Panc1 (cell line): ENCODE measurements at regions not wholly inside any gene's neighbourhood (a gene's known extent, or its start where the extent isn't known, plus 50 kb on each side); places are given as distances from the start of the nearest gene placed in this dataset.

Experiments
- ATAC-seq: fragments of 200-7000 bp; cut with Tn5 transposase; 2 replicates; pipeline ENCODE4 v1.9.1; 2020; ENCODE audit warnings: mild to moderate bottlenecking, moderate library complexity
- BruUV-seq: library from RNA; stranded (reverse); fragments of 400-500 nt; replicated peaks from 2 replicates; lab custom pipeline; 2021; lab: Mats Ljungman, UMichigan
- CTCF ChIA-PET: fragments of 300-600 bp; sonication (Branson Sonifier 250); formaldehyde crosslinking; loops from one replicate; lab custom pipeline; 2022; ENCODE audit warnings: antibody characterized with exemption; lab: Charles Lee
- POLR2A ChIA-PET: fragments of 300-600 bp; sonication (Branson Sonifier 250); formaldehyde crosslinking; loops from one replicate; lab custom pipeline; 2022; ENCODE audit warnings: antibody characterized with exemption; lab: Charles Lee
- DNase-seq: peaks from one replicate; pipeline ENCODE4 v3.0.0-alpha.2; 2010; ENCODE audit warnings: low read depth, low spot score
- H3K27ac ChIP-seq: 2 replicates; pipeline ENCODE4 v1.5.1; 2011; ENCODE audit warnings: mild to moderate bottlenecking, low read length, inconsistent platforms
- H3K27me3 ChIP-seq: fragments of 200-500 bp; sonication (Bioruptor generic); 2 replicates; pipeline ENCODE4 v1.6.0; 2014; ENCODE audit warnings: low read length, inconsistent platforms; ENCODE audit not compliant: control insufficient read depth, insufficient read depth
- H3K36me3 ChIP-seq: fragments of 200-500 bp; sonication (Bioruptor generic); 2 replicates; pipeline ENCODE4 v1.5.1; 2014; ENCODE audit warnings: inconsistent platforms, mild to moderate bottlenecking, low read length, moderate library complexity; ENCODE audit not compliant: control insufficient read depth, insufficient read depth
- H3K4me1 ChIP-seq: 2 replicates; pipeline ENCODE4 v1.5.1; 2011; ENCODE audit warnings: inconsistent platforms, mild to moderate bottlenecking, low read length, moderate library complexity; ENCODE audit not compliant: control insufficient read depth, insufficient read depth
- H3K4me3 ChIP-seq, 2 experiments: 2 replicates each; pipeline ENCODE4 v1.5.1; 2011 to 2012; ENCODE audit warnings: low read depth in 2 of 2, low read length in 2 of 2, mild to moderate bottlenecking in 2 of 2, inconsistent platforms in 1 of 2, moderate library complexity in 1 of 2
- H3K9me3 ChIP-seq: fragments of 200-500 bp; sonication (Bioruptor generic); 2 replicates; pipeline ENCODE4 v1.5.1; 2014; ENCODE audit warnings: low read depth, mild to moderate bottlenecking, inconsistent platforms, low read length, moderate library complexity; ENCODE audit not compliant: control insufficient read depth, insufficient read depth
- POLR2AphosphoS5 ChIP-seq: IDR thresholded peaks from 2 replicates; pipeline ENCODE4 v1.6.1; 2012; ENCODE audit warnings: mild to moderate bottlenecking, low read depth, low read length, moderate library complexity
- REST ChIP-seq, 2 experiments: IDR thresholded peaks; 2 replicates each; pipeline ENCODE4 v1.6.1; 2011 to 2012; ENCODE audit warnings: low read depth in 2 of 2, control low read depth in 1 of 2, low read length in 1 of 2, mild to moderate bottlenecking in 1 of 2, moderate library complexity in 1 of 2; ENCODE audit not compliant: insufficient read depth in 1 of 2
- SIN3A ChIP-seq: IDR thresholded peaks from 2 replicates; pipeline ENCODE4 v1.6.1; 2012; ENCODE audit warnings: low read depth, mild to moderate bottlenecking, low read length, moderate library complexity, borderline replicate concordance; ENCODE audit not compliant: insufficient read depth
- TCF7L2 ChIP-seq: IDR thresholded peaks from 2 replicates; pipeline ENCODE4 v1.6.1; 2011; ENCODE audit warnings: mild to moderate bottlenecking, low read depth, low read length, inconsistent platforms
- in situ Hi-C: cut with HindIII; loops from 2 replicates; pipeline ENCODE4 v1.10.0; 2016; ENCODE audit warnings: low sequenced_read_pairs, low pct_unique_long_range_greater_than_20kb
- intact Hi-C: fragments of 100-400 bp; cut with micrococcal nuclease; formaldehyde crosslinking; loops from one replicate; pipeline ENCODE4 v1.10.0; 2022; ENCODE audit not compliant: unreplicated experiment
- TF ChIP-seq, protein P1 (sequence below): fragments of 450-650 bp; IDR thresholded peaks from 2 replicates; pipeline ENCODE4 v1.5.1; 2017; ENCODE audit warnings: mild to moderate bottlenecking

DNA sequence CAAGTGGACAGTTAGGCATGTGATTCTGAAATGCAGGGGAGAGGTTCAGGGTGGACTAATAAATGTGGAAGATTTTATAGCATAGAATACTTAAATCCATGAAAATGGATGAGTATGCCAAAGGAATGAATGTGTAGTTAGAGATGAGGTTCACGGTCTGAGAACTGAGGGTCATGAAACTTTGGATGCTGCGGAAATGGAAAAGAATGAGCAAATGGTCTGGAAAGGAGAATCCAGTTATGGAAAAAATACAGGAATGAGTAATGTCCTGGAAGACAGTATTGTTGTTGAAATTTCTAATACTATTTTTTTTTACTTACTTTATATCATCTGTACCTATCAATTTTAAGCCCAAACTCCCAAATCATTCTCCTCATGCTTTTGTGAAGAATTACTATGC is 2369.4 kb downstream of the MAT2B start:
- no peak overlapping the region for H3K4me3 ChIP-seq
- intact Hi-C loops: no loop called here
- TF ChIP-seq TCF7L2 (no peak), REST (IDR thresholded peaks at IDR 0.05; ENCODE audit: insufficient read depth in 1 of 2, low read depth in 2 of 2, low read length in 1 of 2) (no peak), POLR2AphosphoS5 (no peak), SIN3A (no peak)
- TF ChIP-seq, protein P1, sequence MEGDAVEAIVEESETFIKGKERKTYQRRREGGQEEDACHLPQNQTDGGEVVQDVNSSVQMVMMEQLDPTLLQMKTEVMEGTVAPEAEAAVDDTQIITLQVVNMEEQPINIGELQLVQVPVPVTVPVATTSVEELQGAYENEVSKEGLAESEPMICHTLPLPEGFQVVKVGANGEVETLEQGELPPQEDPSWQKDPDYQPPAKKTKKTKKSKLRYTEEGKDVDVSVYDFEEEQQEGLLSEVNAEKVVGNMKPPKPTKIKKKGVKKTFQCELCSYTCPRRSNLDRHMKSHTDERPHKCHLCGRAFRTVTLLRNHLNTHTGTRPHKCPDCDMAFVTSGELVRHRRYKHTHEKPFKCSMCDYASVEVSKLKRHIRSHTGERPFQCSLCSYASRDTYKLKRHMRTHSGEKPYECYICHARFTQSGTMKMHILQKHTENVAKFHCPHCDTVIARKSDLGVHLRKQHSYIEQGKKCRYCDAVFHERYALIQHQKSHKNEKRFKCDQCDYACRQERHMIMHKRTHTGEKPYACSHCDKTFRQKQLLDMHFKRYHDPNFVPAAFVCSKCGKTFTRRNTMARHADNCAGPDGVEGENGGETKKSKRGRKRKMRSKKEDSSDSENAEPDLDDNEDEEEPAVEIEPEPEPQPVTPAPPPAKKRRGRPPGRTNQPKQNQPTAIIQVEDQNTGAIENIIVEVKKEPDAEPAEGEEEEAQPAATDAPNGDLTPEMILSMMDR: no peak
- CTCF ChIA-PET: no interaction called here
- POLR2A ChIA-PET: no interaction called here
- no peak overlapping the region for H3K27ac ChIP-seq
- no peaks in the 10 kb centered on the region for H3K27me3 ChIP-seq
- in situ Hi-C loops: no loop called here
- H3K4me1 ChIP-seq: no peaks in the 10 kb centered on the region
- DNase-seq (no peak), ATAC-seq (no peak)
- no peaks in the 10 kb centered on the region for H3K9me3 ChIP-seq
- no peaks in the 10 kb centered on the region for H3K36me3 ChIP-seq
- no TSS peak for BruUV-seq

DNA sequence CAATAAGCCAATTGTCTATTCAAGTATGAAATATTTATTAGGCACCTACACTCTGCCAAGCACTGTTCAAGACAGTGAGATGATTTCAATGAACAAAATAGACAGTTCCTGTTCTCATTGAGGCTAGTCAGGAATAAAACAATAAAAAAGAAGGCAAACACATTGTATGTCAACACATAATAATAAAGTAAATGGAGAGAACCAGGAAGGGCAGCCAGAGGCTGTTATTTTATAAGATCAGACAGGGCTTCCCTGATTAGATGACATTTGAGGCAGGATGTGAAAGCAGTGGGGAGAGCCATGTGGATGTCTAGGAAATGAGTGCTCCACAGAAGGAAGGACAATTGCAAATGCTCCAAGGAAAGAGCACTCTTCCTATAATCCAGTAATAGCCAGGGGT is 2371.1 kb downstream of the MAT2B start:
- ChIA-PET CTCF (no interaction called here), POLR2A (no interaction called here)
- no peak for TF ChIP-seq REST (IDR thresholded peaks at IDR 0.05; ENCODE audit: insufficient read depth in 1 of 2, low read depth in 2 of 2, low read length in 1 of 2)
- TF ChIP-seq POLR2AphosphoS5: no peak
- no peak for TF ChIP-seq SIN3A
- TF ChIP-seq, protein P1: no peak
- TF ChIP-seq TCF7L2: no peak
- Histone ChIP-seq H3K9me3 (no peaks in the 10 kb centered on the region), H3K27ac (no peak overlapping the region), H3K36me3 (no peaks in the 10 kb centered on the region), H3K4me3 (no peak overlapping the region), H3K27me3 (no peaks in the 10 kb centered on the region), H3K4me1 (no peaks in the 10 kb centered on the region)
- in situ Hi-C loops (no loop called here), intact Hi-C loops (no loop called here)
- no TSS peak for BruUV-seq
- DNase-seq: no peak
- no peak for ATAC-seq
